DMS53 treated with DMSO at 0.1 percent for 48 hours (cell line): ENCODE measurements at regions not wholly inside any gene's neighbourhood (a gene's known extent, or its start where the extent isn't known, plus 50 kb on each side); places are given as distances from the start of the nearest gene placed in this dataset.
A peak's percentile ranks its signal among the peaks of the same experiment; 100 is the strongest.

Source experiments
- DNase-seq: peaks from one replicate; lab custom pipeline; 2025; ENCODE audit not compliant: unreplicated experiment; lab: John Stamatoyannopoulos, UW

DNA sequence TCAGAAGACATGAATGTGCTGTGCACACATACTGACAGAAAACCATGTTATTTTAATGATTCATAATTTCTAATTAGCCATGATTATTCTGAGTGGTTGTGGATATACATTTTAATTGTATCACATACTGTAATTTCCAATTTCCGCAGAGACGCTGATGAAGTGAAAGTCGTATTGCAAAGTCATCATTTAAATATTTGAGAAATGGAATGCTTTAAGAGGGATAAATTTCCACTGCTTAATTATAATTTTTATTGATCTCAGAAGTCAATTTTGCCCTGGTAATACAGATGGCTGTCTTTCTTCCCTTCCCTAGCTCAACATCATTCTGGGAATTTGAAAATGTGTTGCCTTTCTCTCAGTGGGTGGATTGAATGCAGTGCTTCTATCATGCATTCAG, 819.3 kb downstream of the ROBO2 start:
- DNase-seq: no peak

GRCh38 chr3:77868725-77869124, 828.8 kb downstream of the ROBO2 start:
- DNase-seq: no peak

GRCh38 chr3:77869423-77869822, 829.5 kb downstream of the ROBO2 start:
- DNase-seq: no peak

- no peak for DNase-seq
Measured at GRCh38 chr3:77871436-77871835, 831.5 kb downstream of the ROBO2 start.

DNA sequence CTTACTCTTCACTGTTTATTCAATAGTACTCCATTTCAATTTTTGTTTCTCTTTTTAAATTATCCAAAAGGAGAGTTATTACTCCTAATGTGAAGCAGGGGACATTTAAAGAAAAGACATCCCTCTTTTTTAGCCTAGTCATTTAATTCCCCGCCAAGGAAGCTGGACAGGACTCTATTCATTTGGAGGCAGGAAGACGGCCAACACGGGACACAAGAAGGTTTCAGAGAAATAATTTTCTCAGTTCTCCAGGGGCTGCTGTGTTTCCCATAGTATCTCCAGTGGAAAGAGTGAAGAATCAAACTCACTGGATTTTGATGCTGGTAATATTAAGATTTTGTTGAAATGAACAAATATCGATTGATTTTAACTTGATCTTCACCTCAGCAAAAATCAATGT, 833.7 kb downstream of the ROBO2 start:
- DNase-seq: no peak

GRCh38 chr3:77885381-77885780, 845.5 kb downstream of the ROBO2 start:
- no peak for DNase-seq

GRCh38 chr3:77887611-77888010, 847.7 kb downstream of the ROBO2 start:
- no peak for DNase-seq

- DNase-seq: no peak
Measured at GRCh38 chr3:77889616-77890015, 849.7 kb downstream of the ROBO2 start.

- no peak for DNase-seq
Measured at GRCh38 chr3:77898621-77899020, 858.7 kb downstream of the ROBO2 start.

- no peak for DNase-seq
Measured at GRCh38 chr3:77902675-77903074, 862.8 kb downstream of the ROBO2 start.

- no peak for DNase-seq
Measured at GRCh38 chr3:77906102-77906709, 866.3 kb downstream of the ROBO2 start.

DNA sequence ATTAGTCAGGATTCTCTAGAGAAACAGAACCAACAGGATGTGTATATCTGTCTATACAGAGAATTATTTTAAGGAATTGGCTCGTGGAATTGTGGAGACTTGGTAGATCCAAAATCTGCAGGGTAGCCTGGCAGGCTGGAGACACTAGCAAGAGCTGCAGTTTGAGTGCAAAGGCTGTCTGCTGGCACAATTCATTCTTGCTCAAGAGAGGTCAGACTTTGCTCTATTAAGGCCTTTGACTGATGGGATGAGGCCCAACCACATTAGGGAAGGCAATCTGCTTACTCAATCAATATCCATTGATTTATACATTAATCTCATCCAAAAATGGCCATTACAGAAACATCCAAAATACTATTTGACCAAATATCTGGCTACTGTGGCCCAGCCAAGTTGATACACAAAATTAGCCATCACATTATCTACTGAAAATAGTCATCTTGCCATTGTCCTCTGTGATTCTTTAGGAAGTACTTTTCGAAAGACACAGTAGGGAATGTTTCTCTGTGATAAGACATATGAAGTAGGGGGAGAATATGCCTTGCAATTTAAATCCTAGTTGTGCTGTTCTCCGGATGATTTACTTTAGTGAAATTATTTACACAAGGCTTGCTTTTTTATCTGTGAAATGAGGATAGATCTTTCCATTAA, 873.8 kb downstream of the ROBO2 start:
- DNase-seq: no peak

GRCh38 chr3:77915336-77915735, 875.4 kb downstream of the ROBO2 start:
- no peak for DNase-seq

GRCh38 chr3:77917225-77917624, 877.3 kb downstream of the ROBO2 start:
- no peak for DNase-seq

GRCh38 chr3:77919244-77919643, 879.3 kb downstream of the ROBO2 start:
- DNase-seq: no peak

- DNase-seq: peak; percentile 9
Measured at GRCh38 chr3:77931255-77932009, 891.5 kb downstream of the ROBO2 start.

GRCh38 chr3:77932926-77933325, 893.0 kb downstream of the ROBO2 start:
- DNase-seq: no peak

DNA sequence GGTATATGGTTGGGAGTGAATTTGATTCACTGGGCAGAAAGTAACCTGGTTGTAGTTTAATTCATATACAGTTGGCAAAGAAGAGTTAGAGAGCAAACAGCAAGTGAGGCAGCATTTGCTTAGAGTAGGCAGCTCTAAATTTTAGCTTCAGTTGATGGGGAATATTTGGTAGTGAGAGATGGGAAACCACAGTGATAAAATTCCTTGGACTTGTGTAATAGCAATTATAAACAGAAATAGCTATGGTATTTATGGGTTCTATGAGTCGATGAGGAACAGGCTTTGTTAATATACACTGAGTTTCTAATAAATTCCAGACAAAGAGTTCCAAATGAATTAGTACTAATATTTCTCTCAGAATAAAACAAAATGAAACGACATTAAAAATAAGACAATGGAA, 894.0 kb downstream of the ROBO2 start:
- DNase-seq: no peak

DNA sequence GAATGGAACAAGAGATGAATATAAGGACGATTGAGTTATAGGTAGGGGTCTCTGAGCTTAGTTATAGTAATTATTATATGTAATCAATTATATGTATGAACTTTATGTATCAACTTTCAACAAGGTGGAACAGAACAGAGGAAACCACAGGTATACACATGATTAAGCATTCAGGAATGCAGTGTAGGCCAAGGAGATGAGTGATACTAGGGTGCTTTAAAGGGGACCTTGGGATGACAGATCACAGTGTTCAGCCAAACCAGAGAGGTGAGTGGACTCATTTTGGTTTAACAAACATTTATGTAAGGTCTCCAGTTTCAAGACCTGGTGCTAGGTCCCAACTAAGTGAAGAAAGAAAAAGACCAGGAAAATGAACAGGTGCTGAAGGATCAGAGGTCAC, 895.5 kb downstream of the ROBO2 start:
- no peak for DNase-seq

- DNase-seq: no peak
Measured at GRCh38 chr3:77939726-77940125, 899.8 kb downstream of the ROBO2 start.

GRCh38 chr3:77943598-77943997, 903.7 kb downstream of the ROBO2 start:
- no peak for DNase-seq

GRCh38 chr3:77945320-77945719, 905.4 kb downstream of the ROBO2 start:
- DNase-seq: no peak
